HG03442 (cell line): ENCODE measurements at regions not wholly inside any gene's neighbourhood (a gene's known extent, or its start where the extent isn't known, plus 50 kb on each side); places are given as distances from the start of the nearest gene placed in this dataset.
"Not testable (repeated sequence)": the region's sequence is repeated elsewhere in the genome, so short reads cannot be mapped to it uniquely, and the experiment has no call there.

Experiments
- ATAC-seq: cut with Tn5 transposase; IDR thresholded peaks from one replicate; pipeline ENCODE4 v1.9.1; 2021; ENCODE audit warnings: mild to moderate bottlenecking, moderate library complexity; ENCODE audit not compliant: unreplicated experiment

DNA sequence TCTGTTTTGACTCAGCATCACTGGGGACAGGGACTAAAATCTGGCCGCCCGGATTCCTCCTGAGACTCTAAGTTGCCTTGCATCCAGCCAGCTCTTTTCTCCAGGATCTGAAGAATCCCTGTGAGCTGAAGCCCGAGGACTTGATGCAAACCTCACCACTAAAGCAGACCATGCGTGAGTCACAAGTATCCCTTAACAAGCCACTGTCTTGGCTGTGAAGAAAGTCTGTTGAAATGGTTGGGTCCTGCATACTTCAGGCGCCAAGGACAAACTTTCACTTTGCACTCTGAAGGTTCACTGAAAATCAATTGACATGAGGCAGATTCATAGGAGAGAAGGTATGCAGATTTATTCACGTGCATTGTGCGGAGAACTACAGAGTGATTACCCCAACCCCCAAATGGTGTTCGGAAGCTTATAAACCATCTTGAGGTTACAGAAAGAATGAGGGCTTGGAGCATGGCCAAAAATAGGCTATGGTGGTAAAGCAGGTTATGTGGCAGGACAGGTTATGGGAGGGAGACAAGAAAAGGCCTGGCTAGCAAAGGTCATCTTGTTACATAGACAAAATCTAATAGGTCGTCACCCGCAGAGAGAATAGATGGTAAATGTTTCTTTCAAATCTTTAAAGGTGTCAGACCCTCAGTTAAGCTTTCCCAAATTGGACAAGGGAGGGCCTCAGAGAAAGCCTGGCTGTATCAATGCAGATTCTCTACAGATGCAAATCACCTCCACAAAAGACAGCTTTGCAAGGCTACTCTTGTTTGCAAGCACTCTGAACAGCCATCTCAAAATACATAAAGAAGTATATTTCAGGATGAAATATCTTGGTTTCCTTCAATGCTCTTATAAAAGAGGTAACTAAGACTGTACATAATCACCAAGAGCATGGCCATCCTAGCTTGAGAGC lies 126.3 kb upstream of the PLAAT1 start:
- ATAC-seq = no peak

DNA sequence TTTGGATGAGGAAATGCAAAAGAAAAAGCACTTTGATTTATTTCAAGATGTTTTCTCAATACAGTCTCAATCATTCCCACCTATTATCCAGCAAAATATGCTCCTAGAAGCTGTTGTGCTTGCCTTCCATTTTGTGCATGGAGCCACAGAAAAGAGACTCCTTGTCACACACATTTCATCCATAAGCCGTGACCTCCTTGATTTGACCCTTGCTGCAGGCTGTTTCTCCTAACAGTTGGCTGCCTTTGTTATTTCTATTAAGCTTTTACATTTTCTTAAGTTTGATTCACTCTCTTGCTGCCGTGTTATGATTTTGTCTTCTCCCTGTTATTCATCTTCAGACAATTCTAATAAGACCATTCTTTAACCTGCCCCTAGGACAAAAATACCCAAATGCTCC lies 124.2 kb upstream of the PLAAT1 start:
- no peak for ATAC-seq

DNA sequence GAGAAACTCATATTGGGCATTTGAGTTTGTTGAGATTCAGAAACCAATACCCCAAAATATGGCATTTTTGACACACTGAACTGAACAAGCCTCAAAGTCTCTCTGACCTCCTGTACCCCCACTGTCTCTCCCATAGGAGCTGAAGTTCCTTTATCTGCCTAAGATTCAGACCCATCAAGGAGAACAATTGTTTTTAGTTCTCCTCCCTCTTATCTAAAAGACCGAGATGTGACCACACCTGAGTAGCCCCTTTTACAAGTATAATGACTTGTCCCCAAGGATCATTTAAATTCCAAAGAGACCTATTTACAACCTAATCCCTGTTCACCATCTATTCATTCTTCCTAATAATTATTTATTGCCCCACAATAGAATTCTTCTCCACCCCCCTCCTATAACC lies 122.1 kb upstream of the PLAAT1 start:
- ATAC-seq = no peak

DNA sequence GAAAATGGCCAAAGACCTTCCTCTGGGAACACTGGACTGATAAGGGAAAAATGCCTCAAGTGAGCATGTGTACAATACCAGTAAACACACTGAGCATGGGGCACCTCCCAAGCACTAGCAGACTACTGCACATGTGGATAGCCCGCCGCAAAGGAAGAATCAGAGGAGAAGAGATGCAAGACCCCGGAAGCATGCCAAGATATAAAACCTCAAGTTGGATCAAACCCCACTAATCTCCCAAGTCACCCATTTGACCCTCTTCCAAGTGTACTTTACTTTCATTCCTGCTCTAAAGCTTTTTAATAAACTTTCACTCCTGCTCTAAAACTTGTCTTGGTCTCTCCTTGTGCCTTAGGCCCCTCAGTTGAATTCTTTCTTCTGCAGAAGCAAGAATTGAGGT lies 121.1 kb upstream of the PLAAT1 start:
- no peak for ATAC-seq

DNA sequence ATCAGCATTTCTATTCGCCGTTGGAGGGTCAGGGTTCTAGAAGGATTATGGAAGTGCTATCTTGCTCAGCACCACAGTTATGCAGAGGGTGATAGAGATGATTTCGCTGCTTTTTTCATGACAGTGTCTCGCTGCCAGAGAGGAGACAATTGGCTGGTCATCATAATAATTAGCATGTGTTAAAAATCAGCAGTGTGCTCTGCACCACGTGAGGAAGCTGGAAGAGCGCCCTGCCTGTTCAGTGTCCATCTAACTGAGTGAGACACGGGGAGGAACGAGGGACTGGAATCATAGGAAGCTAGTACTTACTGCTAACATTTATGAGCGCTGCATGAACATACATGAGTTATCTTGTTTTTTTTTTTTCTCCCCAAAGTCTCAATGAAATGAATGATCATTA lies 116.2 kb upstream of the PLAAT1 start:
- no peak for ATAC-seq

DNA sequence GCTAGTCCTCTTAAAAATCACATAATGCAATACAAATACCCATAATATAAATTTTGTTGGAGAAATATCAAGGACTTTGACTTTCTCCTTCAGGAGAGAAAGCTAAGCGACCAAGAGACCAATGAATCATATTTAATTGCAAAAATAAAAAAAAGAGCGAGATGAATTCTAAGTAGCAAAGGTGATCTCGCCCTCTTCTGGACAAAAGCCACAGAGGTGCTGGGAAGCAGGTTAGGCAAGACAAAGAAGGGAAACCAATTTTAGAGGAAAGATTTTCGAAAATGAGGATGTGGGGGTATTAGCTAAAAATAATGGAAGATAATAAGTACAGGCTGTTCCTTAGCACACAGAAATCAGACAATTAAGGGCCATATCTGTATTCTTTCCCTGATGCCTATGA lies 111.4 kb upstream of the PLAAT1 start:
- ATAC-seq = no peak

DNA sequence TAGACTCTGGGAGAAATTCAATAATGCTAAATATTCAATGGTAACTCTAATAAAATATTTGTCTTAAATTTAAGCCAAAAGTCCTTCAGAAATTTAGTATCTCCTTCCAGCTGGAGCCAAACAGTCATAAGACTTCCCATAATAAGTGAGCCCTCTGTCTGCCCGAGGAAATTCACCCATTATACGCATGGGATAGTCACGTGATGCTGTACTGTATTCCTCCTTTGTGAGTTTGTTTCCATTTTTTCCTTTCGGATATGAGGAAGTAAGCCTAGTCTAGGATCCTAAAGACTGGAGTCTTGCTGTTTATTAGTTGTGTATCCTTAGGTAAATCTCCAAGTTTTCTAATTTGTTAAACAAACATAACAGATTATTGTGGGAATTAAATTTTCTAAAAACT lies 110.4 kb upstream of the PLAAT1 start:
- no peak for ATAC-seq

DNA sequence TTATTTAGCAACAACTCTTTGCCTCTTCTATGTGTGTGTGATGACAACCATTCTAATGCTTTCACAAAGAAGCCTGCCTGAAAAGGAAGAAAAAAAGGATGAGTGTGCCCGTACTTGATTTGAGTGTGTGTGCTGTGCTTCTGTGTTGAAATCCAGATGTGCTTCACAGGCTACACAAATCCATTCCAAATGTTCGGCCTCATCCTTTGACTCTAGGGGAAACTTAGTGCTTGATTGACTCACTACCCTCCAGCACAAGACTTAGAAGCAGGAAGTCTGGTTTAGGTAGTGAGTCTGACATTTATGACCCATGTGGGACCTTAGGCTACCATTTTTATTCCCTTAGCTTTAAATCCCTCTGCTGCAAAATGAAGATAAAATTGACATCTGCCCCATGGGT lies 108.8 kb upstream of the PLAAT1 start:
- no peak for ATAC-seq

DNA sequence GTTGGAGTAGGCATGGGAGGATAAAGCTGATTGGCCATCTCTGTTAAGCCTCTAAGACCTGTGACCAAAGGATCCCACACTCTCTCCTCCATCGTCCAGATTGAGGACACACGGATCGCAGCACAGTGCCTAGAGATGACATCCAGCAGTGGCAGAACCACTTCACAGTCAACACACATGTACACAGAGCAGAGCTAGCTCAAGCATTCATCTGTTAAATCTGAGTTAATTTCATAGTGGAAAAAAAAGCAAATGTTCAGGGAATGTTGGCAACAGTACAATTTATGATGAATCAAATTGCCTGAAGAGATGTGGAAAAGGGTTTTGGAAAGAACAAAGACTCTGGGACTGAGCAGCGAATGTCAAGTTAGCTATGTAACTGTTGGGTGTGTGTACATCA lies 108.1 kb upstream of the PLAAT1 start:
- no peak for ATAC-seq

DNA sequence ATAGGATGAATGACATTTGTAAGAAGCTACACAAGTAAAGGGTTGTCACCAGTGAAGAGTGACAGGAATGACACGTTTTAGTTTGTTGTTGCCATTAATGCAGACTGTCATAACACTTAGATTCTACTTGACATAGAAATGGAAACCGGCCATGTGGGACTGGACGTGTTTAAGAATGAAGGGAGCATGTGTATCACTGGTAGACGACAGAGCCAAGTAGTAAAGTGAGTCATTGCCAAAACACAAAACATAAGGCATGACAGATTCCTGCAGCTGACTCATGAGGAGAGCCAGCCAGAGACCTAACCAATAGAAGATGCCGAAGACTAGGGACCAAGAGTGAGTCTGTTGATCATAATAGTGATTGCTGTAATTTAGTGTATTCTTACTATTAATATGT lies 106.2 kb upstream of the PLAAT1 start:
- ATAC-seq = no peak

DNA sequence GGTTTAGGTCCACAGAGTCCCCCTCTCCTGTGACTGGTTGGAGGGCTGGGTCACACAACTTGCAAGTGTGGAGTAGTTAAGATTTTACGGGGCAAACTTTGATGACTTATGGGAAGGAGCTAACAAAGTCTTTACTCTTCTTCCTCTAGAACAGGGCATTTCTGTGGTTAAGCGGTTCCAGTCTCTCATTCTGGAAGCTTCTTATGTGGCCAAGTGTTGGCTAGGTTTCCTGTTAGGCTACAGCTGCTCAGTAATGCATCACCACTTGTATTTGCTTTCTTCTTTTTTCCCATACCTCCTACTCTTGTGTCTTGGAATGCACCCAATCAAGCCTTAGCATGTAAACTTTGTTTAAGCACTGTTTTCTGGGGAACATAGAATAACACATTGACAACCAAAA lies 100.6 kb upstream of the PLAAT1 start:
- no peak for ATAC-seq

DNA sequence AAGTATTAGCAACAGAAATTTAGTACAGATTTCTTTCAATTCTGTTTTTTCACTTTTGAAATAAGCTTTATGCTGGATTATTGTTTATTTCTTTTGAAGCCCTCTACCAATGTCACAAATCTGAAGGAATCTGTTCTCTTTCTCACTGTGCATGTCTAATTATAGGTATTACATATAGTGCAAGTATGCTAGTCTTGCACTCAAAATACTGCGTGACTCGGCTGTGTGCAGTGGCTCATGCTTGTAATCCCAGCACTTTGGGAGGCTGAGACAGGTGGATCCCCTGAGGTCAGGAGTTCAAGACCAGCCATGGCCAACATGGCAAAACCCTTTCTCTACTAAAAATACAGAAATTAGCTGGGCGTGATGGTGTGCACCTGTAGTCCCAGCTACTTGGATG lies 95.8 kb upstream of the PLAAT1 start:
- no peak for ATAC-seq

DNA sequence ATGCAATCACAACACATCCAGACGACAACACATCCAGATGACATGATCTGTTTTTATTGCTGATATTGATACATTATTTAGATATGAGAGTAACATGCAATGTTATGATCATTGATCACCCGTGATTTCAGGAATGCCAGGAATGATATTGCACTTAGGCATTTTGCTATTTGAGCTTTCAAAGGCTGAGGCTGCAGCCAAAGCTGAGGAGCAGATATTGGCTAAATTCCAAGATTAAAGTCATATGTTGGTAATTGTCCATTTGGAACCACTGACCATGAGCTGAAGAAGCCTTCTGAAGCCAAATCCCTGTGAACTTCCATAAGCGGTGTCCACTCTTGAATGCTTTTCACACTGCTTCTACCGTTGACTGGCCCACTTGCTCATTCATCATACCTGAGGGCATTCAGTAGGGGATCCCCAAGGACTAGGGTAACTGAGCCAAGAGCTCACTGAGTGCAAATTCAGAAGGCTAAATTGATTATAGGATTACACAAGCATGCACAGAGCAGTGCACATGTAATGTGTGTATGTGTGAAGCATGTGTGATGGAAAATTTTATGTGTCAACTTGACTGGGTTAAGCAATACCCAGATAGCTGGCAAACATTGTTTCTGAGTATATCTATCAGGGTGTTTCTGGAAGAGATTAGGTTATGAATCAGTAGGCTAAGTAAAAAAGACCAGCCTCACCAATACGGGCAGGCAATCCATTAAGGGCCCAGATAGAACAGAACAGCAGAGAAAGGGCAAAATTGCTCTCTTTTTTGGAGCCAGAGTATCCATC lies 92.1 kb upstream of the PLAAT1 start:
- ATAC-seq = no peak

DNA sequence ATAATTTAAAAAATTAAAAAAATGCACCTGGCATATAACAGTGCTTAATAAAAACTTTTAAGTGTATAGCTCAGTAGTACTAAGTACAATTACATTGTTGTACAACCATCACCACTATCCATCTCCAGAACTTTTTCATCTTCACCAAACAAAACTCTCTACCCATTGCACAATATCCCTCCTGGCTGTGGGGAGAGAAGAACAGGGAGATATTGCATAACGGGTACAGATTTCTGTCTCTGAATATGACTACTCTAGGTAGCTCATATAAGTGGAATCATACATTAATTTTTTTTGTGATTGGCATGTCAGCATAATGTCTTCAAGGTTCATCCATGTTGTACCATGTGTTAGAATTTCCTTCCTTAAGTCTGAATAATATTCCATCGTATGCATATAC lies 91.0 kb upstream of the PLAAT1 start:
- no peak for ATAC-seq

DNA sequence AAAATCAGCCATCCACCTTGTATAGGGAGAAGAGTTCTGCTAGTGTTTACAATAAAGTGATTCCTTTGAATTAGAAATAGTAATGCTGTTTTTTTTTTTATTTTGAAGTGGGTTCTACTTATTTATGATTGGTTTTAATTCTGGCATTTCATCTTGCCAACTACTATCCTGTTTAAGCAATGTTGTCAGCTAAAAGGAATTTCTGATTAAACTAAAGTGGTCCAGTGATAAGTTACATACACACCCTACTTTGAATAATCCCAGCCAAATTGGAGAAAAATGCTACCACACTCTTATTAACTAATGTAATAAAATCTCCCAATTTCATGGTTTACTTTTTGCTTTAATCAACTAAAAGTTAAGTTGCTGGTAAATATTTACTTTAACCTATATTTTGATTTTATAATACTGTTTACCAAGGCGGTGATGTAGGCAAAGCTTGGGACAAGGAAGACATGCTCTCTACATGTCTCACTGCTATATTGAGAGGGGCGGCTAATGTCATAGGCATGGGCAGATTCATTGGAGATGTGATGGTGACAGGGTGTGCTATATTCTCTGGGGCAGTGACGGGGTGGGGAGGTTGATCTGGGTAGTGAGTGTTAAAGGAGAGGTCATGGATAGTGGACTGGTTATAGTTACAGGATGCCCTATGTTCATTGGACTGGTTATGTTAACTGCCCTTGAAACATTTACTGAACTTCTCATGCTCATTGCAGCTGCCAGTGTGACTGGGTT lies 85.8 kb upstream of the PLAAT1 start:
- ATAC-seq = not testable (repeated sequence)

DNA sequence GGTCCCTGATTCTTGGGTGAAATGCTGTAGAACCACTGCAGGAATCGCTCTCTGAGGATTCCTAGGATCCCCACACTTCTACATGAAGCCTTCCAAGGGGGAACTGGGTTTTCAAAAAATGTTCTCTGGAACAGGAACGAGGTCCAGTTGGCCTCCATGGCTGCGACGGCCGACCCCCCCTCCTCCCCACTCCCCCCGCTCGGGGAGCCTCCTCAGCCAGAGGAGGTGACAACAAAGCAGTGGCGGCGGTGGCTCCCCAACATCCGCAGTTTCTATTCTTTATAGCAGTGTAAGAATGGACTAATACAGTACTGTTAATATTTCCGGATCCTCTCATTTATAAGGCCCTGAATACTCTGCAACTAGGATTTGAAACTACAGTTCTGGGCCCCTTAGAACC lies 84.0 kb upstream of the PLAAT1 start:
- no peak for ATAC-seq

DNA sequence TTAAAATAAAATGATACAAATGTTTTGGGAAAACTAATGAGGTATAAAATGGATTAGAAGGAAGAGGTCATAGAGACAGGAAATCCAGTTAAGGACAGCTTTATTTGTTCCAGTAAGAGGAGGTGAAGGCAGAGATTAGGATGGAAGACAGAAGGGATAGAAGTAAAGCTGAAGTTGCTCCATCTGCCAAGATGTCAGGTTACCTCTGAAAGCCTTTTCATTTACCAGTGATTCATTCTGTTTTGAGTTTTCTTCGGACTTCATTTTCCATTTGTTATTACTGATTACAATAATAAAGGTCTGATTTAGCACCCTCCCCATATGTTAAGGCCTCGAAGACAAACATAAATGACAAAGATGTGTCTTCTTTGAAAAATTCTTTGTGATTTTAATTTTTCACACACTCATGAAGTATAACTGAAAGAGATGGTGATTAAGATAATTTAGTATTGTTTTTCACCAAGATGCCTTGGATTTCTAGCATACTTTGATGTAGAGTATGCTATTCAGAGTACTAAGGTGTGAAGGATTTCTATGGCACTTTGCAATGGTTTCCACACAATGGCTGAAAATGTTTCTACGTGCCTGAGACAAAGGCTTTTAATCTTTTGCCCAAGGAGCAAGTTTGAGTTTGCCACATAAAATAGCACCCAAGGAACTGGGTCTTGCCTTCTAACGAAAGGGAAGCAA lies 75.4 kb upstream of the PLAAT1 start:
- no peak for ATAC-seq

DNA sequence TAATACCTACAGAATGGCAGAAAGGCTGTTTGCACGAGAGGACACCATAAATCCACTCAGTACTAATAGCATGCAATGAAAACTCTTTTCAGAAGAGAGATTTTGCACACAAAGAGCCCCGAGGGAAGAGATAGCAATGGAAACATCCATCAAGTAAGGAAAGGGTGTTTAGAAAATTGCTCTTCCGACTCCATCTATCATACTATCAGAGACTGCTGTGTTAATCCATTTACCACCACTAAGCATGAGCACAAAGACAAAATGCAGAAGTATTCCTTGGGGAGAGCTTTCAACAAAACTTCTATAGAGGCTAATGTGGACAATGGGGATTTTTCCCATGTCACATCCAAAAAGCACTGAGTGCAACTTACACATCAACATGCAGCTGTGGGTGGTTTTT lies 72.1 kb upstream of the PLAAT1 start:
- ATAC-seq = no peak

DNA sequence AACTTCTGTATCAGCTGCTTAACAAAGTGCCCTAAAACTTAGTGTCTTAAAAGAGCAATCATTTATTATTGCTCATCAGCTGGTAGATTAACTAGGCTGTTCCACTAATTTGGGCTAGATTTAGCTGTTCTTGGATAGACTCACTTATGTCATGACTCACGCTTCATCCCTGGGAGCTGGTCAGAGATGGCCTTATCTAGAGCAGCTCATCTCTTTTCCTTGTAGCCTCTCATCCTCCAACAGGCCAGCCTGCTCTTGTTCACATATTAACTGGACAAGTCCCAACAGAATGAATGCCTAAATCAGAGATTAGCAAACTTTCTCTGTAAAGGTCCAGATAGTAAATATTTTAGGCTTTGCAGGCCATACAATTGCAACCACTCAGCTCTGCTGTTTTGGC lies 66.9 kb upstream of the PLAAT1 start:
- ATAC-seq = no peak

DNA sequence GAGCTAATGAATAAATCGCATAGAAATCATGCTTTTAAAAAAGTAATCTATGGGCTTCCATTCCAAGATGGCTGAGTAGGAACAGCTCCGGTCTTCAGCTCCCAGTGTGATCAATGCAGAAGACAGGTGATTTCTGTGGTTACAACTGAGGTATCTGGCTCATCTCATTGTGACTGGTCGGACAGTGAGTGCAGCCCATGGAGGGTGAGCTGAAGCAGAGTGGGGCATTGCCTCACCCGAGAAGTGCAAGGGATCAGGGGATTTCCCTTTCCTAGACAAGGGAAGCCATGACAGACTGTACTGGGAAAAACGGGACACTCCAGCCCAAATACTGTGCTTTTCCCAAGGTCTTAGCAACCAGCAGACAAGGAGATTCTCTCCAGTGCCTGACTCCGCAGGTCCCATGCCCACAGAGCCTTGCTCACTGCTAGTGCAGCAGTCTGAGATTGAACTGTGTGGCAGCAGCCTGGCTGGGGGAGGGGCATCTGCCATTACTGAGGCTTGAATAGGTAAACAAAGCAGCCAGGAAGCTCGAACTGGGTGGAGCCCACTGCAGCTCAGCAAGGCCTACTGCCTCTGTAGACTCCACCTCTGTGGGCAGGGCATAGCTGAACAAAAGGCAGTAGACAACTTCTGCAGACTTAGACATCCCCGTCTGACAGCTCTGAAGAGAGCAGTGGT lies 61.5 kb upstream of the PLAAT1 start:
- not testable (repeated sequence) for ATAC-seq
